ENCODE measurements at regions not wholly inside any gene's neighbourhood (a gene's known extent, or its start where the extent isn't known, plus 50 kb on each side); places are given as distances from the start of the nearest gene placed in this dataset.

GRCh38 chr11:37896016-37896415 lies 1298.0 kb upstream of the RAG2 start:
- no peak for TF ChIP-seq CTCF (IDR thresholded peaks at IDR 0.05; ENCODE audit: insufficient read depth, low read depth, low read length)
- TF ChIP-seq EZH2 (IDR thresholded peaks at IDR 0.05; ENCODE audit: insufficient read depth, low read length) = no peak
